ENCODE measurements at regions not wholly inside any gene's neighbourhood (a gene's known extent, or its start where the extent isn't known, plus 50 kb on each side); places are given as distances from the start of the nearest gene placed in this dataset.

GRCh38 chr7:19210893-19211413 is 65.7 kb upstream of the FERD3L start:
- TF ChIP-seq POLR2A (IDR thresholded peaks at IDR 0.05) = no peak
- TF ChIP-seq, protein P1, sequence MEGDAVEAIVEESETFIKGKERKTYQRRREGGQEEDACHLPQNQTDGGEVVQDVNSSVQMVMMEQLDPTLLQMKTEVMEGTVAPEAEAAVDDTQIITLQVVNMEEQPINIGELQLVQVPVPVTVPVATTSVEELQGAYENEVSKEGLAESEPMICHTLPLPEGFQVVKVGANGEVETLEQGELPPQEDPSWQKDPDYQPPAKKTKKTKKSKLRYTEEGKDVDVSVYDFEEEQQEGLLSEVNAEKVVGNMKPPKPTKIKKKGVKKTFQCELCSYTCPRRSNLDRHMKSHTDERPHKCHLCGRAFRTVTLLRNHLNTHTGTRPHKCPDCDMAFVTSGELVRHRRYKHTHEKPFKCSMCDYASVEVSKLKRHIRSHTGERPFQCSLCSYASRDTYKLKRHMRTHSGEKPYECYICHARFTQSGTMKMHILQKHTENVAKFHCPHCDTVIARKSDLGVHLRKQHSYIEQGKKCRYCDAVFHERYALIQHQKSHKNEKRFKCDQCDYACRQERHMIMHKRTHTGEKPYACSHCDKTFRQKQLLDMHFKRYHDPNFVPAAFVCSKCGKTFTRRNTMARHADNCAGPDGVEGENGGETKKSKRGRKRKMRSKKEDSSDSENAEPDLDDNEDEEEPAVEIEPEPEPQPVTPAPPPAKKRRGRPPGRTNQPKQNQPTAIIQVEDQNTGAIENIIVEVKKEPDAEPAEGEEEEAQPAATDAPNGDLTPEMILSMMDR (IDR thresholded peaks at IDR 0.05) = no peak

Data from Peyer's patch (tissue), 4 donors.